NCI-H1436 (cell line): ENCODE measurements at regions not wholly inside any gene's neighbourhood (a gene's known extent, or its start where the extent isn't known, plus 50 kb on each side); places are given as distances from the start of the nearest gene placed in this dataset.
"Not testable (repeated sequence)": the region's sequence is repeated elsewhere in the genome, so short reads cannot be mapped to it uniquely, and the experiment has no call there.

Experiments
- DNase-seq: peaks from one replicate; lab custom pipeline; 2025; lab: John Stamatoyannopoulos, UW

DNA sequence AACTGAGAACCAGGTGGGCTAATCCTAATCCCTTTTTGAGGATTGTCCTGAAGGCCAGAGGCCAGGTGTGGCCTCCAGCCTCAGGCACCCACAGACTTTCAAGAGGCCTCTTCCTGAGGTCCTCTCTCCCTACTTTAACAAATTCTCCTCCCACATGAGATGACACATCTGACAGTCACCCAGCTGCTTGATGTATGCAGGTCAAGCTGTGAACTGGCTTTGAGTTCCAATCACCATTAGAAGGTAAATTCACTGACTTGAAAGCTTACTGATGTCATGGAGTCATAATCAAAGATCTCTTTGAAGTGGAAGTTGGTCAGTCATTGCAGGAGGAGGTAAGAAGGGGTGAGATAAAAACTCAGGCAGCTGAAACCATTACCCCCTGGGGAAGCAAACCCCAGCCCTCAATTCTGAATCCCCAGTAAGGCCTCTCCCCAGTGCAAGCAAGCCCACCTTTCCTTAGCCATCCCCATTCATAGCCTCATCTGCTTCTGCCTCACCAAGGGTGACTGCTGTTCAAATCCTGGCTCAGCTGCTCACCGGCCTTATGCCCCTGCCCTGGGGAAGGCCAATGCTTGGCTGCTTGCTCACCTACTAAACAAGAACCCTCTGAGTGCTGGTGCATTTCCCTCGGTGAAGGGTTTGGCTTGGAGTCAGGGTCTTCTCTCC is 196.3 kb downstream of the BCL2L11 start:
- not testable (repeated sequence) for DNase-seq

DNA sequence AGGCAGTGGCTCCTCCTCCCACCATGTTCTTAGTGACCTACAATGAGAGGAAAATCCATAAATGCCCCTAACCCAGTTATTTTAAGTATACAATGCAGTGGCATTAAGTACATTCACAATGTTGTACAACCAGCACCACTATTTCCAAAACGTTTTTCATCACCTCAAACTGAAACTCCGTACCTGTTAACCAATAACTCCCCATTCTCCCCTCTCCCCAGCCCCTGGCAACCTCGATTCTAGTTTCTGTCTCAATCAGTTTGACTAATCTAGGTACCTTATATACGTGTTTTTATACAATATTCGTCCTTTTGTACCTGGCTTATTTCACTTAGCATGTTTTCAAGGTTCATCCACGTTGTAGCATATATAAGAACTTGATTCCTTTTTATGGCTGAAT is 198.8 kb downstream of the BCL2L11 start:
- DNase-seq = not testable (repeated sequence)

DNA sequence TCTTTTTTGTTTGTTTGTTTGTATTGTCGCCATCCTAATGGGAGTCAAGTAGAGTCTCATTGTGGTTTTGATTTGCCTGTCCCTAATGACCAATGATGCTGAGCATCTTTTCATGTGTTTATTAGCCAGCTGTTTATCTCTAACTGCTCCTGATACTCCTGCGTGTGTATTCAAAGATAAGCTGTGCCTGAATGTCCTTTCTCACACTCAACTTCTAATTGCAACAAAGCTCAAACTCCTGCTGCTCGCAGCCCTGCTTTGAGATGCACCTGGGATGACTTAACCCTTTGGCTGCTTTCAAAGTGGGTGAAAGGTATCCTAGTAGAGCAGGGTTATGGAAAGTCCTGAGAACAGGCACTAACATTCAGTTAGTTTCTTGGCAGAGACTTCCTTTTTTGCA is 199.6 kb downstream of the BCL2L11 start:
- DNase-seq = not testable (repeated sequence)

DNA sequence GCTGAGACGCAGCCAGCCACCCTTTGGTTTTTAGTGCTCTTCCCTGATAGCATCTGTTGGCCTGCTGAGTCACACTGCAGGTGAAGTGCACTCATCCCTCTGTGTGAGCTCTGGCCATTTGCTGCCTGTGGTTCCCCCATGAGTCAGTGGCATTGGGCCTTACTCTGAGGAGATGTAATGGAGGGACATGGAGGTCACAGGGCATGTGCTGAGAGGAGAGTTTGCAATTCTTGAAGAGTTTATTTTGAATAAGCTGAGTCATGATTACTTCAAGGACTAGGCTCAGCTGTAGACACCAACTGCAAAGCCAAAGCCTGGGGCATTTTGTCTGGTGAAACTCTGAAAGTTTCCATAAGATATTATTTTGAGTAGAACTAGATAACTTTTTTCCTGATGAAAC is 200.3 kb downstream of the BCL2L11 start:
- not testable (repeated sequence) for DNase-seq

DNA sequence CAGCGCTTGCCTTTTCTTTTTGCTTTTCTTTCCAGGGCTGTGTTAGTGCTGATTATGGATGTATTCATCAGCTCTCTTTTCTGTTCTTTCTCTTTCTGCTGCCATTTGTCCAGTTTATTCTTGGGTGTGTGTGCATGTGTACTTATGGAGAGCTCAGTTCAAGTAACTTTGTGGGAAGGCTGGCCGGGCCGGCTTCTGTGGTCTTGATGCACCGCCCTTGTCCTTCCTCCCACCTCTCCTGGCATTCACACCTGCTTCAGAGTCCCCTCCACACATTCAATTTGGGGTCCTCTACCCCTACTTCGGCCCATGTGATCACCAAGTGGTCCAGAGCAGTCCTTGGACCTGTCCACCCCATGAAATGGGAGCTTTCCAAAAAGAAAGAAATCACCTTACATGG is 202.7 kb downstream of the BCL2L11 start:
- not testable (repeated sequence) for DNase-seq

DNA sequence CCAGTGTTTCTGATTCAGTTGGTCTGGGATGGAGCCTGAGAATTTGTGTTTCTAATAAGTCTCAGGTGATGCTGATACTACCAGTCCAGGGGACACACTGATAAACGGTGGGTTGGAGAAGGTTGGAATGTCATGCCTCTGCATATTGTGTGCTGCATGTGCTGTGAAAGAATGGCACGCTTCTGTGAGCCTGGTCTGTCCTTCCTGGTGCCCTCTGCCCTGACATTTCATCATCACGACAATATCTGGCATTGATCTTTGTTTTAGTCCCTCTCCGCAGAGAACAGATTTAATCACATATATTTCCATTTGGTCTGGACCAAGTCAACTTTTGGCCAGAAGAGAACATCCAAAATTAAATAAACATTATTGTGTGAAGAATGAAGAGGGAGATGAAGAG is 207.0 kb downstream of the BCL2L11 start:
- DNase-seq = not testable (repeated sequence)

DNA sequence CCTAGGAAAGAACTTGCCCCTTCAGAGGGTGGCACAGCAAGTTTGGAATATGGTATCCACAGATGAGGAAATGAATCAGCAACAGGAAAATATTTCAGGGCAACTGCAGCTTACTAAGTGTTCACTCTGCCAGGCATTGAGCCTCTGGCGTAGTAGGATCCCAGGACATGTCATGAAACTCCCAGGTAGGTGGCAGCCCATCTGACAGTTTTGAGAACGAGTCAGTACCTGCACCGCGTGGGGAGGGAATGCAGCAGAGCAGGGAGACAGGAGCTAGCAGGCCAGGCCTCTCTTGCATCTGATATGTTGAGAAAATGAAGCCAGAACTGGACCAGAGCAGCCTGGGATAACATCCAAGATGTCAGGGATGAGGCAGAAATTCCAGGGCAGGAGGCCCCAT is 208.6 kb downstream of the BCL2L11 start:
- DNase-seq = not testable (repeated sequence)

DNA sequence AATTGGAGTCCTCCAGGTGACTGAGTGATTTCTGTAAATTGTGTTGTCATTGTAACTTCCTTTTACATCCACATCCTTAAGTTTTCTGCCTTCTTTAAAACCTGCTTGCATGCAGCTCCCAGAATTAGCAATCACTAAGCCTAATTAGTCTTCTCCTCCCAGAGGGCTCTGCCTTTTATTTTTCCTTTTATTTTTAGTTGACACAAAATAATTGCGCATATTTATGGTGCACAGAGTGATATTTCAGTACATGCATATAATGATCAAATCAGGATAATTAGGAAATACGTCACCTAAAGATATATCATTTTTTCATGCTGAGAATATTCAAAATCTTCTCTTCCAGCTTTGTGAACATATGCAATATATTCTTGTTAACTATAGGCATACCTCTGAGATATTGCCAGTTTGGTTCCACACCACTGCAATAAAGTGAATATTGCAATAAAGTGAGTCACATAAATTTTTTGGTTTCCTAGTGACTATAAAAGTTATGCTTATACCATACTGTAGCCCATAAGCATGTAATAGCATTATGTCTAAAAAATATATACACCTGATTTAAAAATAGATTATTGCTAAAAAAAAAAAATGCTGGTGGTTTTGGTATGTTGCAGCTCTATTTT is 210.5 kb downstream of the BCL2L11 start:
- DNase-seq = not testable (repeated sequence)

DNA sequence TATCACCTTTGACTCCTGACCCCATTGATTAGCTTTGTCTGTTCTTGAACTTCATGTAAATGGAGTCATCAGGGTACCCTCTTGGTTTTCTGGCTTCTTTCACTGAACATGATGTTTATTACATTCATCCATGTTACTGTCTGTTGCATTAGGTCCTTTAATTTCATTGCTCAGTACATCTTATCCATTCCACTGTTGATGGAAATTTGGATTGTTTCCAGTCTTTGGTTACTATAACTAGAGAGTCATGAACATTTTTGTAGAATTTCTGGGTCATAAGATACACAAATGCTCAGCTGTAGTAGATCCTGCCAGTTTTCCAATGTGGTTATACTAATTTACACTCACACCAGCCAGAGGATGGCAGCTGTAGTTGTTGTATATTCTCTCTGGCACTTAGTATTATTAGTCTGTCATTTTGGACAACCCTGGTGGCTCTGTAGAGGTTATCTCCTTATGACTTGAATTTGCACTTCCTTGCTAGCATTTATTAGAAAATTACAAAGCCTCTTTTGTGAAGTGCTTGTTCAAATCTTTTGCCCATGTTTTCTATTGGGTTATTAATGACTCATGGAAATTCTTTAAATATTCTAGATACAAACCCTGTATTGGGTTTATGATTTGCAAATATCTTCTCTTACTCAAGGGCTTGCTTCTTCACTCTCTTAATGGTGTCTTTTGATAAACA is 214.7 kb downstream of the BCL2L11 start:
- not testable (repeated sequence) for DNase-seq

DNA sequence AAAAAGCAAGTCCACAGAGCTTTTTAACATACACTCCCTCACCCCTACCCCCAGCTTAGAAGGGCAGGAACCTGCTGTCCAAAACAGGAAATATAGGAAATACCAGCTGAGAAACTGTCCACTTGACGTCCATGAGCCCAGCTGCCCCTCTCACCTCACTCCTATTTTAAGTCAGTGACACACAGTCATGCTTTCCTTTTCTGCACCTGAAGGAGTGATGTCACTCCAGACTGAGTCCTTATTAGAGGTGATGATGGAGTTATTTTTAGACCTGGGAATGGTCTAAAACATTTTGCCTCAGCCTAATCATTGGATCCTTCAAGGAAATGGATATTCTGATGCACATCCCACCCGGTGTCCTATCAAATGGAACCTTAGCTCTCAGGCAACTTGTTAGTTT is 217.8 kb downstream of the BCL2L11 start:
- not testable (repeated sequence) for DNase-seq

DNA sequence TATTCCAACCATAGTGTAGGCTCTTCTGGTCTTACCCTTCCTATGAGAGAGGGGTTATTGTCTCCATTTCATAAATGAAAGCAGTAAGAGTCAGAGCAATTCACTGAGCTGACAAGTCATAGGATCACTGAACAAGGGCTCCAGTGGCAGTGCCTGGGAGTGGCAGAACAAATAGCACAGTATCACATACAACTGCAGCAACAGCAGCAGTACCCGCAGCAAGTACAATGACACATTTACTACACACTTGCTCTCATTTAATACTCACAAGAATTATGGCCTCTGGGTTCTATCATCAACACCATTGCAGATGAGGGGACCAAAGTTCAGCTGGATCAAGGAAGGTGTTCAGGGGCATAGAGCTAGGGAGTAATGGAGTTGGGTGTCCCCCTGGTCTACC is 218.8 kb downstream of the BCL2L11 start:
- DNase-seq = not testable (repeated sequence)

DNA sequence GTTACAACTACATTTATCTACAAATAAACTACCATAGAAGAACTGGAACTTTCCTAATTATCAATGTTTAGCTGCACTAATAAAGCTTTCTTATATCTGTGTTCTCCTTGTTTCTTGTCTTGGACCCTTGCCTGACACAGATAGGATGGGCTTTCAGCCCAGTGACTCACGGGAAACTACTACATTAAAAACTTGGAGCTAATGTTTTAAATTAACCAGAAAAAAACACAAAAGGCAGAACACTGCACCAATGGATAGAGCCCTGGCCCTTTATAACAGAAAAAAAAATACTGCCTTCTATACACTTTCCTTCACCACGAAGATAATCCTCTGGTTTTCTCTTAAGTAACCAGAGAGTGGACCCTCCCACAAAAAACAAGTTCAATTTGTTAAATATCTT is 223.9 kb downstream of the BCL2L11 start:
- not testable (repeated sequence) for DNase-seq

DNA sequence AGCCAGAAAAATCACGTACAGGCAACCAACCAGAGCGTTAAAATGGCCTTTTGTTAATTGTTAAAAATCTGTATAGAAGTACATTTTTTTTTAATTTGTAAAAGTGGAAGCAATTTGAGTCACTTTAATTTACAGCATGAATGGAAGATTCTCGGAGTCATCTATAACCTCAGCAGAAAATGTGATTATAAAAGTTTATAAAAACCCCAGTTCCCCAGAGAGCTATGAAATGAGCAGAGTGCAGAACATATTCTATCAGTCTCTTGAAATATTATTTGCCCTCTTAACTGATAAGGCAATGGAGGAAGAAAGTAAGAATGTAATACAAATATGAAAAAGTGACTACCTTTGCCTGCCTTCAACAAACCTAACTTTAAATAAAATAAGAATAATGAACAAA is 224.7 kb downstream of the BCL2L11 start:
- DNase-seq = not testable (repeated sequence)

DNA sequence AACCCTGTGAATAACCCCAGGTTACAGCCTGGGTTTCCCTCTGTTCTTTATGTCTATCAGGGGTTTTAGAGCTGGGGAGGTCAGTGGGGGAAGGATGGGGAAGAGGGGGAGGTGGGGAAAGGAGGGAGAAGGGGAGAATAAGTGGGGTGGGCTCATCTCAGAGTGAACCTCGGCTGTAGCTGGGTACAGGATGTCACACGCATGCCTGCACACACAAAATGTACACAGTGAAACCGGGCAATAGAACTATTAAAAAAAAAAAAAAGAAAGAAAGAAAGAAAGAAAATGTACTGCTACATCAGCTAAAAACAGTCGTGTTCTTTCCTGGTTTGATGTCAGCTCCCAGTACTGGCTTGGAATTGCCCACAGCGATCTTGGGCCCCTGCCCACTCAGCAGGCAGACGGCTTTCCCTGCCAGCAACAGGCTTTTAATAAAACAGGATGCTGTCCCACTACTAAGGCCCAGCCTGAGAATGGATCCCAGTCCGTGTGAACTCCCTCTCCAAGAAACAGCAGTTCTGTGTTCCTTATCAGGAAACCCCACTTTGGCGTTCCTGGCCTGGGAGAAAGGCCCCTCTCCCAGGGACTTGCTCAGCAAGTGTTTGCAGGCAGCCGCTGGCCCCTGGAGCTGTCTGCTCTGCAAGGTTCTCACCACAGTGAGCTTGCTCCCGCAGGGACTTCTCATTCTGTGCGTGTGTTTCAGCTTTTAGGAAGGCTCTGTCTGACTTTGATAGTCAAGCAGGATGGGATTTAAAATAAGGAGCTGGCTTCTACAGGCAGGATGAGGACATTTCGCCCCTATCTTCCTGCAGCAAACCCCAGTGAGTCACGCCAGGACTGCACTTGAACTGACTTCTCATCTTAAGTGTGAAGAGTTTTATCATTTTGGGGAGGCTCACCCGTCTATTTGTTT is 225.6 kb downstream of the BCL2L11 start:
- DNase-seq = not testable (repeated sequence)

DNA sequence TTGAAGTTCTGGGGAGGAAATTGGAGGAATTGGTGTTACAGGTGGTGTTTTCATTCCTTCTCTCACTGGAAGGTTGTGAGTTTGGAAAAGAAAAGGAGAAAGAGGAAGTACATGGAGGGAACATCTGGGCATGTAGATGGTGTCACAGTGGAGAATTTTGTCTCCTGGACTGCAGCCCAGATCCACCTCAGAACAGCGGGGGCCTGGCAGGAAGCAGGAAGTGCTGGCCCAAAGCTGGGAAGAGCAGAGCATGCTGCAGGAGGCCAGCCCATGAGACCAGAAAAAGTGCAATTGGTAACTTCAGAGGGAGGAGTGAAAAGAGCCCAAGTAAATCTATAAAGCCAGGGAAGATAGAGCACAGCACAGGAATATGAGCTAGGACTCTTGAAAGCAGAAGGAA is 227.0 kb downstream of the BCL2L11 start:
- DNase-seq = not testable (repeated sequence)

DNA sequence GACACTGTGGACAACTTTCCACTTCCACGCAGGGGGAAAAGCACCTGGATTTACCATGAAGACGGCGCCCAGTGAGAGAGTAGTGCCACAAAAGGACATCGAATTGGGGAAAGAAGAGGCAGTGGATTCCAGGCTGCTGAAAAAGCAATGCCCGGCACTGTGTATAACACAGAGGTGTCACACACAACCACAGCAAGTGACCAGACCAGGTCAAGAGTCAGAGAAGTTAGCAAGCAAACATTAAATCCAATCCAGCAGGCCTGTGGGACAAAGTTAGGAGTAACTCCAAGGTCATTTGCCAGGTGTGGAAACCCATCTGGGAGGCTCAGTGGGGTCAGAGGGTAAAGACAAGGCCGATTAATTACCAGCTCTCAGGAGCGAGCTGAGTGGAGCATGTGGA is 227.6 kb downstream of the BCL2L11 start:
- DNase-seq = not testable (repeated sequence)

DNA sequence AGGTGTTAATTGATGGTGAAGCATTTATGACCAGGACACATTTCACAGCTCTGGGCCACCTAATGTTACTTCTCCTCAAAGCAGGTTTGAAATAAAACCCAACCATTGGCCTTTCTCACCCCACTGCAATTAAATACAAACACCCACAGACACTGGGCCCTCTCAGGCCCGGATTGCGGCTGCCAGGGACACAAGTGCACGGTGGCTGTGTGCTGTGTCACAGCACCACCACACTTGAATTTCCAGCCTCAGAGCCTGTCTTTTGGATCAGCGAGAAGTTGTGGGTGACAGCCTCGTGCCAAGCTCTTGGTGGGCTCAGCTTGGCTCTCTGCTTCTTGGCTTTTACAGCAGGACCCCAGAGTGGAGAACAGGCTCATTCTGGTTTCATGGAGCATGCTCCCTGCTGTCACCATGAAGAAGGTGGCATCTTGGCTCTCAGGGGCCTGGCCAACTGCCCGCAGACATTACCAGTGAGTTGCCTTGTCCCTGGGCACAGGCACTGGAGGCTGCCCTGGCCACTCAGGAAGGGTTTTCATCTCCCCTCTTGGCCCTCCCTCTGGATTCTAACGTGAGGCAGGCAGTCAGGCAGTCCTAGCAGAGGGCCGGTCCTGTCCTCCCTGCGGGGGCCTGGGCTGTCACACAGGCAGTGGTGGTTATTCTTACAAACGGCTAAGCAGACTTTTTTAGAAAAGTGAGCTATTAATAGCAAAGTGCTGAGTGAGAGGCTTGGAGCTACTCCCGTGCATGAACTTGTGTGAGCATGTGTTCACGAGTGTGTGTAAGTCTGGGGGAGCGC is 234.5 kb downstream of the BCL2L11 start:
- not testable (repeated sequence) for DNase-seq

DNA sequence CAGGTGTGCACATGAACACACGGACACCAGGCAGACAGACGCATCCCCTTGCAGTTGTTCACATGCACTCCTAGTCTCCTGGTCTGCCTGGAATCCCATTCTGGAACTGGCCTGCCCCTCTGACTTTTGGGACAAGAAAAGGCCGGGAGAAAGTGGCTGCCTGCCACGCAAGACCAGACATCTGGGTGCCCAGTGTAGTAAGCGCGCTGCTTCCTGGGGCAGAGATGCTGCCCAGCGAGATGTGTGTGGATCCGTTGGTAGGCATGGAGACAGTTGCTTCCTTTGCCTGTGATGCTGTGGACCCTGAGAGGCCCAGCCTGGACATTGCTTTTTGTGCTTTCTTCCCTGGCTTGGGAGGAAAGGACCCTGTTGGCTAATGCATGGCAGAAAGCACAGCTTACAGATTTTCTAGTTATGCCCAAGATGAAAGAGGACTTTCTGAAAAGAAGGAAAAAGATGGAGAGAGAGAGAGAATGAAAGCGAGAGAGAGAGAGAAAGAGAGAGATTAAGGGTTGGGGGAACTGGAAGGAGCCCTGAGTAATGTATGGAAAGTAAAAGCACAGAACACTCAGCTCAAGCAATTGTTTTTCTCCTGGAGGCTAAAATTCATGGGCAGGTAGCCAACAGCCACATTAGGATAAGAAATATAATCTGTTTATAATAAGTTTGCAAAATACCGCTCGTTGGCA is 235.3 kb downstream of the BCL2L11 start:
- DNase-seq = not testable (repeated sequence)

DNA sequence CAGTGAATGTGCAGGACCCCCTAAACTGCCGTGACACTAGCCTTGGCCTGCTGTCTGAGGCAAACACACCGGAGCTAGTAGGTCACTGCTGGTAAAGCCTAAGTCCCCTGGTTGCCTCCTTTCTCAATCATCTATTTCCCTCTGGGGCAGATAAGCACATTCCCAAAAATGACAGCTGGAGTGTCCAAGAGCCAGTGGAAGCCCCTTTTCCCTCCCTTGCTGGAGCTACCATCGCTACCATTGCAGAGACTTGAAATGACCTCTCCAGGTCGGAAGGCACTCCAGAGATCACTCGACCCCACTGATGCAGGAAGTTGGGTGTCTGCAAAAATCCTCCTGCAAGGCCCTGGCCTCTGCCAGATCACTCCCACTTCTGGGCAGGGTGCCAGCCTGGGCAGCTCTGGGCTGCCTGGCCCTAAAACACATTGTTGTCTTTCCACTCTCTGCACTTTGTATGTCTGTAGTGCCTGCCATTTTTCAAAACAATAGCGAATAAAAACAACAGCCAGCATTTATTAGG is 235.9 kb downstream of the BCL2L11 start:
- DNase-seq = not testable (repeated sequence)

DNA sequence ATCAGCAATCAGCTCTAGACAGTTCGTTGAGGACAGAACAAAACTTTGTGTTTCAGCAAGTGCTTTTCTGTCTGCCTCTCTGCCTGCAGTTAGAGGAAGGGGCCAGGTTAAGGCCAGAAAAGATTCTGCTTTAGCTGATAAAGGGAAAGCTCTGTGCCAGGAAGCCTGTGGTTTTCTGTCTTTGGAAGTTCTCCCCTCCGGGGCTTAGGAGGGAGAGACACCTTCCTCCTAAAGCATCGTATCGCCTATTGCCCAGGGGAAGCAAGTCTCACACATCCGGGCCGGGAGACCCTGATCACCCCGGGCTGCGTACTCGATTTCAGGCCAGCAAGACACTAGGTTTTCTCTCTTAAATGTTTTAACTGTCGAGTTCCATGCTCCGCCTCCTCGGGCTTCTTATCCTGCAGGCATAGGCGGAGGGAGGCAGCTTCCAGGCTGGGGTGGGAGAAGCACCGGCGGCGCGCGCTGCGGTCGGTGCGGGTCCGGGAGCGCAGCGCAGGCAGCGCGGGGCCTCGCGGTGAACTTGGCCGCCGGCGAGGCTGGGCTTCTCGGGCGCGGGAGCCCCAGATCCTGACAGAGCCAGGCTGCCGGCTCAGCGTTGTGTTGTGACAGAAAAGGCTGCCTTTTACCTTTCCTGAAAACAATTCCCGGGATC is 245.4 kb downstream of the BCL2L11 start:
- DNase-seq = not testable (repeated sequence)
